ENCODE measurements at regions not wholly inside any gene's neighbourhood (a gene's known extent, or its start where the extent isn't known, plus 50 kb on each side); places are given as distances from the start of the nearest gene placed in this dataset.

- Histone ChIP-seq H3K4me3 (no peak overlapping the region), H3K9me3 (no peaks in the 10 kb centered on the region), H3K36me3 (ENCODE audit: low read depth, missing control alignments) (no peaks in the 10 kb centered on the region), H3K27ac (no peak overlapping the region), H3K4me1 (no peaks in the 10 kb centered on the region), H3K27me3 (no peaks in the 10 kb centered on the region)
- no peak for DNase-seq
- intact Hi-C loops (cut with DNase I; ENCODE audit: low total_unique reads): no loop called here
- TF ChIP-seq CTCF (IDR thresholded peaks at IDR 0.05) (no peak), POLR2A (IDR thresholded peaks at IDR 0.05) (no peak)
- 74 to 92% methylated on average over 2 of the region's 2 CpGs for WGBS, 2 donors
Measured at GRCh38 chr6:54681267-54681666, 165.3 kb upstream of the FAM83B start.

- intact Hi-C loops (cut with DNase I; ENCODE audit: low total_unique reads): no loop called here
- Histone ChIP-seq H3K27ac (no peak overlapping the region), H3K27me3 (no peaks in the 10 kb centered on the region), H3K36me3 (ENCODE audit: low read depth, missing control alignments) (no peaks in the 10 kb centered on the region), H3K4me3 (no peak overlapping the region), H3K4me1 (no peaks in the 10 kb centered on the region), H3K9me3 (no peaks in the 10 kb centered on the region)
- TF ChIP-seq POLR2A (IDR thresholded peaks at IDR 0.05): no peak
- no peak for TF ChIP-seq CTCF (IDR thresholded peaks at IDR 0.05)
- 70 to 72% methylated on average over 4 of the region's 4 CpGs for WGBS, 2 donors
- no peak for DNase-seq
Measured at GRCh38 chr6:54681987-54682386, 164.6 kb upstream of the FAM83B start.

GRCh38 chr6:54689620-54690019 lies 157.0 kb upstream of the FAM83B start:
- Histone ChIP-seq H3K4me3 (no peak overlapping the region), H3K9me3 (no peaks in the 10 kb centered on the region), H3K36me3 (ENCODE audit: low read depth, missing control alignments) (no peaks in the 10 kb centered on the region), H3K27me3 (no peaks in the 10 kb centered on the region), H3K27ac (no peak overlapping the region), H3K4me1 (no peaks in the 10 kb centered on the region)
- TF ChIP-seq POLR2A (IDR thresholded peaks at IDR 0.05) (no peak), CTCF (IDR thresholded peaks at IDR 0.05) (no peak)
- intact Hi-C loops (cut with DNase I; ENCODE audit: low total_unique reads): no loop called here
- no peak for DNase-seq
- WGBS, 2 donors: 41 to 64% methylated on average over 2 of the region's 2 CpGs

GRCh38 chr6:54690596-54690995 lies 156.0 kb upstream of the FAM83B start:
- TF ChIP-seq CTCF (IDR thresholded peaks at IDR 0.05) (no peak), POLR2A (IDR thresholded peaks at IDR 0.05) (no peak)
- Histone ChIP-seq H3K27me3 (no peaks in the 10 kb centered on the region), H3K36me3 (ENCODE audit: low read depth, missing control alignments) (no peaks in the 10 kb centered on the region), H3K4me3 (no peak overlapping the region), H3K9me3 (no peaks in the 10 kb centered on the region), H3K27ac (no peak overlapping the region), H3K4me1 (no peaks in the 10 kb centered on the region)
- no peak for DNase-seq
- 55 to 56% methylated on average over 5 of the region's 5 CpGs for WGBS, 2 donors
- intact Hi-C loops (cut with DNase I; ENCODE audit: low total_unique reads): no loop called here

- no peak for DNase-seq
- H3K27ac ChIP-seq: no peak overlapping the region
- H3K27me3 ChIP-seq: no peaks in the 10 kb centered on the region
- no peaks in the 10 kb centered on the region for H3K4me1 ChIP-seq
- no peak overlapping the region for H3K4me3 ChIP-seq
- no peaks in the 10 kb centered on the region for H3K36me3 ChIP-seq (ENCODE audit: low read depth, missing control alignments)
- H3K9me3 ChIP-seq: no peaks in the 10 kb centered on the region
- TF ChIP-seq CTCF (IDR thresholded peaks at IDR 0.05): no peak
- intact Hi-C loops (cut with DNase I; ENCODE audit: low total_unique reads): no loop called here
- WGBS, 2 donors: 90 to 93% methylated on average over 3 of the region's 3 CpGs
Measured at GRCh38 chr6:54694928-54695532, 151.5 kb upstream of the FAM83B start.
